ENCODE measurements at regions not wholly inside any gene's neighbourhood (a gene's known extent, or its start where the extent isn't known, plus 50 kb on each side); places are given as distances from the start of the nearest gene placed in this dataset.
"Not testable (repeated sequence)": the region's sequence is repeated elsewhere in the genome, so short reads cannot be mapped to it uniquely, and the experiment has no call there.

DNA sequence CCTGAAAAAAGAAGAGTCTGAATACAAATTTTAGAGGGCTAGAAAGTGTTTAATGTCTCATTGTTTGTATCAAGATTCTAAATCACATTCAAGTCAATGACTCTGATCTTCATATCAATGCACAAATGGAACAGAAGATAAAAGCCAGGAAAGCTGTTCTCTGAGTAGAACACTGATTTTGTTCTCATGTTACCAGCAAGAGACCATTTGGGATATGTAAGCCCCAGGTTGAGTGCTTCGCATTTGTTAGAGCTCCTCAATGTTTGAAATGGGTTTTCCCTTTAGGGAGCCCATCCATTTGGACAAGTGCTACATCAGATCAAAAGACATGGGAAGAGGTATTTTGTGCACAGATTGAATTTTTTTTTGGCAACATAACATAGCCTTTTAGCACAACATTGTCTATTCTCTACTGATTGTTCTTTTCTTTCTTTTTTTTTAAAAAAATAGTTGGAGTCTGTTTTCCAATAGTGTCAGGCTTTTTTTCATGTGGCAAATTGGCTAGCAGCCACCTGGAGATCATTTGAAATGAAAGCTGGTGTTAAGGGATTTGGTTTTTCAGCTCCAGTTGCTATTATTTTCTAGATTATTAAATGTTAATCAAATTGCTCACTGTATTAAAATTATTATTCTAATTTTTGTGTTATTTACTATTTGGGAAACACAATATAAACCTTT lies 74.5 kb upstream of the ZPLD1 start:
- TF ChIP-seq FOXA1 (IDR thresholded peaks at IDR 0.05) (no peak), RAD21 (IDR thresholded peaks at IDR 0.05) (no peak), HNF4G (IDR thresholded peaks at IDR 0.05) (no peak)

DNA sequence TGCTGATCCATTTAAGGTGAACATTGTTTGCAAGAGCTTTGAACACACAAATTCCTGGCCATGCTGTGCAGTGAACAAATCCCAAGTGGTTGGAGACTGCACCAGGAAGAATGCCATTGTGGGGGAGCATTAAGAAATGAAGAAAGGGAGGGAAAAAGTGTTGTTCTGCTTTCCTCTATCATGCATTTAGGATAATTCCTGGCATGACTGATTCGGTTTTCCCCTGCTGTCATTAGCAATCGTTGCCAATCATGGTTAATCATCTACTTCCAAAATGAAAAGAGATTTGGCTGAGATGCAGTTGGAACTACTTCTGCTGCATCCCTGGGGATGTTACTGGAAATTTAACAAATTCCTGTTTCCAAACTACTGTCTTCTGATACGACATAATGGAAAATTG lies 73.7 kb upstream of the ZPLD1 start:
- Histone ChIP-seq H3K4me1 (ENCODE audit: control insufficient read depth in 4 of 4, insufficient read depth in 4 of 4, low read length in 3 of 4) (no peaks in the 10 kb centered on the region), H3K9me3 (ENCODE audit: control insufficient read depth in 4 of 4, low read length in 3 of 4) (peaks cover 0 to 5% (median 2%) of the 10 kb centered on the region in 4 donors), H3K27ac (ENCODE audit: low read depth in 1 of 2, low read length in 2 of 2) (no peak overlapping the region), H3K4me3 (ENCODE audit: low read depth in 1 of 3, low read length in 3 of 3) (no peak overlapping the region), H3K36me3 (ENCODE audit: control insufficient read depth in 4 of 4, insufficient read depth in 3 of 4, low read depth in 1 of 4, low read length in 3 of 4) (no peaks in the 10 kb centered on the region), H3K9ac (ENCODE audit: low read depth in 1 of 2, low read length in 2 of 2) (no peak overlapping the region), H3K27me3 (ENCODE audit: control insufficient read depth in 4 of 4, insufficient read depth in 4 of 4, low read length in 3 of 4) (no peaks in the 10 kb centered on the region)
- WGBS = 36% methylated on average over 3 of the region's 3 CpGs
- TF ChIP-seq, protein P1, sequence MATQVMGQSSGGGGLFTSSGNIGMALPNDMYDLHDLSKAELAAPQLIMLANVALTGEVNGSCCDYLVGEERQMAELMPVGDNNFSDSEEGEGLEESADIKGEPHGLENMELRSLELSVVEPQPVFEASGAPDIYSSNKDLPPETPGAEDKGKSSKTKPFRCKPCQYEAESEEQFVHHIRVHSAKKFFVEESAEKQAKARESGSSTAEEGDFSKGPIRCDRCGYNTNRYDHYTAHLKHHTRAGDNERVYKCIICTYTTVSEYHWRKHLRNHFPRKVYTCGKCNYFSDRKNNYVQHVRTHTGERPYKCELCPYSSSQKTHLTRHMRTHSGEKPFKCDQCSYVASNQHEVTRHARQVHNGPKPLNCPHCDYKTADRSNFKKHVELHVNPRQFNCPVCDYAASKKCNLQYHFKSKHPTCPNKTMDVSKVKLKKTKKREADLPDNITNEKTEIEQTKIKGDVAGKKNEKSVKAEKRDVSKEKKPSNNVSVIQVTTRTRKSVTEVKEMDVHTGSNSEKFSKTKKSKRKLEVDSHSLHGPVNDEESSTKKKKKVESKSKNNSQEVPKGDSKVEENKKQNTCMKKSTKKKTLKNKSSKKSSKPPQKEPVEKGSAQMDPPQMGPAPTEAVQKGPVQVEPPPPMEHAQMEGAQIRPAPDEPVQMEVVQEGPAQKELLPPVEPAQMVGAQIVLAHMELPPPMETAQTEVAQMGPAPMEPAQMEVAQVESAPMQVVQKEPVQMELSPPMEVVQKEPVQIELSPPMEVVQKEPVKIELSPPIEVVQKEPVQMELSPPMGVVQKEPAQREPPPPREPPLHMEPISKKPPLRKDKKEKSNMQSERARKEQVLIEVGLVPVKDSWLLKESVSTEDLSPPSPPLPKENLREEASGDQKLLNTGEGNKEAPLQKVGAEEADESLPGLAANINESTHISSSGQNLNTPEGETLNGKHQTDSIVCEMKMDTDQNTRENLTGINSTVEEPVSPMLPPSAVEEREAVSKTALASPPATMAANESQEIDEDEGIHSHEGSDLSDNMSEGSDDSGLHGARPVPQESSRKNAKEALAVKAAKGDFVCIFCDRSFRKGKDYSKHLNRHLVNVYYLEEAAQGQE (IDR thresholded peaks at IDR 0.05) = no peak
- no peak for DNase-seq (ENCODE audit: low spot score)

More for the DNA sequence above, 74.5 kb upstream of the ZPLD1 start:
- H3K27me3 ChIP-seq (ENCODE audit: control insufficient read depth in 4 of 4, insufficient read depth in 4 of 4, low read length in 3 of 4) = no peaks in the 10 kb centered on the region
- H3K36me3 ChIP-seq (ENCODE audit: control insufficient read depth in 4 of 4, insufficient read depth in 3 of 4, low read depth in 1 of 4, low read length in 3 of 4) = no peaks in the 10 kb centered on the region
- no peak overlapping the region for H3K27ac ChIP-seq (ENCODE audit: low read depth in 1 of 2, low read length in 2 of 2)
- DNase-seq (ENCODE audit: low spot score) = no peak
- no peak overlapping the region for H3K4me3 ChIP-seq (ENCODE audit: low read depth in 1 of 3, low read length in 3 of 3)
- 86% methylated on average over 1 of the region's 1 CpG for WGBS
- no peak overlapping the region for H3K9ac ChIP-seq (ENCODE audit: low read depth in 1 of 2, low read length in 2 of 2)
- H3K4me1 ChIP-seq (ENCODE audit: control insufficient read depth in 4 of 4, insufficient read depth in 4 of 4, low read length in 3 of 4) = no peaks in the 10 kb centered on the region
- peaks cover 0 to 5% (median 2%) of the 10 kb centered on the region in 4 donors for H3K9me3 ChIP-seq (ENCODE audit: control insufficient read depth in 4 of 4, low read length in 3 of 4)

DNA sequence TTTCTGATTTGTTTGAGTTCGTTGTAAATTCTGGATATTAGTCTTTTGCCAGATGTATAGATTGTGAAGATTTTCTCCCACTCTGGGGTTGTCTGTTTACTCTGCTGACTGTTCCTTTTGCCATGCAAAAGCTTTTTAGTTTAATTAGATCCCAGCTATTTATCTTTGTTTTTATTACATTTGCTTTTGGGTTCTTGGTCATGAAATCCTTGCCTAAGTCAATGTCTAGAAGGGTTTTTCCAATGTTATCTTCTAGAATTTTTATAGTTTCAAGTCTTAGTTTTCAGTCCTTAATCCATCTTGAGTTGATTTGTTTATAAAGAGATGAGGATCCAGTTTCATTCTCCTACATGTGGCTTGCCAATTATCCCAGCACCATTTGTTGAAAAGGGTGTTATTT lies 68.7 kb upstream of the ZPLD1 start:
- not testable (repeated sequence) for H3K9me3 ChIP-seq (ENCODE audit: control insufficient read depth in 4 of 4, low read length in 3 of 4); H3K36me3 ChIP-seq (ENCODE audit: control insufficient read depth in 4 of 4, insufficient read depth in 3 of 4, low read depth in 1 of 4, low read length in 3 of 4); H3K4me1 ChIP-seq (ENCODE audit: control insufficient read depth in 4 of 4, insufficient read depth in 4 of 4, low read length in 3 of 4); H3K27me3 ChIP-seq (ENCODE audit: control insufficient read depth in 4 of 4, insufficient read depth in 4 of 4, low read length in 3 of 4); DNase-seq (ENCODE audit: low spot score); H3K9ac ChIP-seq (ENCODE audit: low read depth in 1 of 2, low read length in 2 of 2); H3K4me3 ChIP-seq (ENCODE audit: low read depth in 1 of 3, low read length in 3 of 3); H3K27ac ChIP-seq (ENCODE audit: low read depth in 1 of 2, low read length in 2 of 2)
- WGBS = 77% methylated on average over 1 of the region's 1 CpG

DNA sequence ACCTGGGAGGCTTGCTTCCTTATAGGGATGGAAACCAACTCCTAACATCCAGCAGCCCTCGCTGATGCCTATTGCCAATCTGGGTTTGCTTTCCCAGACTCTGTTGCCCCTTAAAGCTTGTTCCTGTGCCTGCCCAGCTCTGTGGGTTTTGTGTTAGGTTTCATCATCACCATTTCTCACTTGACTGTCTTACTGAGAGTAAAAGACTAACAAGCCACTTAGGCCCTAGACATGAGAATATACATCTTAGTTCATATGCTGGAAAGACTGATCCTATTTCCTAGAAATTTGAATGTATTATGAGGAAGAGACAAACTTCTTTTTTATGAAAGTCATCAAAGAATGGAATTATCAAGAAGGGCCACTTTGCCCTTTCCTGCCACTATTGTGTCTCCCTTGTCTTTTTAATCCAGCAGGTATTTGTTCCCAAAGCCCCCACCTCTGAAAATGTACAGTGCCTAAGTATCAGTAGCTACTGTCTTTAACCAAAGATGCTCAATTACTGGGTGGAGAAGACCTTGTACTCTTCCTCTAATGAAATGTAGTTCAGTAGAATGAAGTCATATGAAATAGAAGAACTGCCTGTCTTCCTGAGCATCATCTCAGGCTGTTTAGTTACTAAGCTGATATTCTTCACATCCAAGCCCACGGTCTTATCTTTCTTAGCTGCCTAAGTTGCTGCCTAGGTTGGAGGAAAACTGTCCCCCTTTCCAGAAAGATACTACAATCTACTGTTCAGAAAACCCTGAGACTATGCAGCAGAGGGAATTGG lies 59.8 kb upstream of the ZPLD1 start:
- 72% methylated on average over 2 of the region's 2 CpGs for WGBS
- TF ChIP-seq SP1 (IDR thresholded peaks at IDR 0.05) = no peak
- TF ChIP-seq TAF1 (conservative IDR thresholded peaks at IDR 0.05) = no peak
- no peak for TF ChIP-seq RAD21 (IDR thresholded peaks at IDR 0.05)
- TF ChIP-seq, protein P2, sequence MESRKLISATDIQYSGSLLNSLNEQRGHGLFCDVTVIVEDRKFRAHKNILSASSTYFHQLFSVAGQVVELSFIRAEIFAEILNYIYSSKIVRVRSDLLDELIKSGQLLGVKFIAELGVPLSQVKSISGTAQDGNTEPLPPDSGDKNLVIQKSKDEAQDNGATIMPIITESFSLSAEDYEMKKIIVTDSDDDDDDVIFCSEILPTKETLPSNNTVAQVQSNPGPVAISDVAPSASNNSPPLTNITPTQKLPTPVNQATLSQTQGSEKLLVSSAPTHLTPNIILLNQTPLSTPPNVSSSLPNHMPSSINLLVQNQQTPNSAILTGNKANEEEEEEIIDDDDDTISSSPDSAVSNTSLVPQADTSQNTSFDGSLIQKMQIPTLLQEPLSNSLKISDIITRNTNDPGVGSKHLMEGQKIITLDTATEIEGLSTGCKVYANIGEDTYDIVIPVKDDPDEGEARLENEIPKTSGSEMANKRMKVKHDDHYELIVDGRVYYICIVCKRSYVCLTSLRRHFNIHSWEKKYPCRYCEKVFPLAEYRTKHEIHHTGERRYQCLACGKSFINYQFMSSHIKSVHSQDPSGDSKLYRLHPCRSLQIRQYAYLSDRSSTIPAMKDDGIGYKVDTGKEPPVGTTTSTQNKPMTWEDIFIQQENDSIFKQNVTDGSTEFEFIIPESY (IDR thresholded peaks at IDR 0.05) = no peak
- no peak for TF ChIP-seq YY1 (IDR thresholded peaks at IDR 0.05)
- no peak for TF ChIP-seq FOXA2 (IDR thresholded peaks at IDR 0.05)
- TF ChIP-seq RXRA (IDR thresholded peaks at IDR 0.05) = no peak
- no peak for TF ChIP-seq NR2F2 (IDR thresholded peaks at IDR 0.05)
- TF ChIP-seq, protein P3, sequence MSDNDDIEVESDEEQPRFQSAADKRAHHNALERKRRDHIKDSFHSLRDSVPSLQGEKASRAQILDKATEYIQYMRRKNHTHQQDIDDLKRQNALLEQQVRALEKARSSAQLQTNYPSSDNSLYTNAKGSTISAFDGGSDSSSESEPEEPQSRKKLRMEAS (IDR thresholded peaks at IDR 0.05) = no peak
- TF ChIP-seq, protein P1 (IDR thresholded peaks at IDR 0.05) = no peak
- no peak for TF ChIP-seq HNF4A (conservative IDR thresholded peaks at IDR 0.05)

More for the DNA sequence above, 59.8 kb upstream of the ZPLD1 start:
- Histone ChIP-seq H3K27me3 (ENCODE audit: control insufficient read depth in 4 of 4, insufficient read depth in 4 of 4, low read length in 3 of 4) (no peaks in the 10 kb centered on the region), H3K36me3 (ENCODE audit: control insufficient read depth in 4 of 4, insufficient read depth in 3 of 4, low read depth in 1 of 4, low read length in 3 of 4) (no peaks in the 10 kb centered on the region), H3K4me3 (ENCODE audit: low read depth in 1 of 3, low read length in 3 of 3) (no peak overlapping the region), H3K4me1 (ENCODE audit: control insufficient read depth in 4 of 4, insufficient read depth in 4 of 4, low read length in 3 of 4) (no peaks in the 10 kb centered on the region), H3K27ac (ENCODE audit: low read depth in 1 of 2, low read length in 2 of 2) (no peak overlapping the region), H3K9ac (ENCODE audit: low read depth in 1 of 2, low read length in 2 of 2) (no peak overlapping the region), H3K9me3 (ENCODE audit: control insufficient read depth in 4 of 4, low read length in 3 of 4) (no peaks in the 10 kb centered on the region)
- no peak for DNase-seq (ENCODE audit: low spot score)
